ENCODE measurements at regions not wholly inside any gene's neighbourhood (a gene's known extent, or its start where the extent isn't known, plus 50 kb on each side); places are given as distances from the start of the nearest gene placed in this dataset.

DNA sequence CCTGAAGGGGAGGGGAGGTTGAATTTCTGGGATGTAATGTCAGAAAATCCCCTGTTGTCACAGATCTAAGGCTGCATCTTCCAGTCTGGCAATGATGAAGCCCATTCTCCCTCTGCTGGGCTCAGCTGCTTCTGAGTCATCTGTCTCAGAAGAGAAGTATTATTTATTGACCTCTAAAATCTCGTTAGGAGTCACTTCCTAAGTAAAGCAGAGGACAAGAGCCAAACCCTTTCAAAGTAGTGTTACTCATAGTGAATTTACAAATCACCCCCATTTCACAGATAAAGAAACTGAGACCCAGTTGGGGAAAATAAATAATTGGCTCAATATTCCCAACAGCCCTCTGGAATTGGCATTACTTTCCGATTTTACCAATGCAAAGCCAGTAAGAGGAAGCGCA is 167.3 kb upstream of the SKOR2 start:
- DNase-seq (no peak), ATAC-seq (ENCODE audit: insufficient read depth, low FRiP score) (no peak)
- Histone ChIP-seq H3K9ac (ENCODE audit: insufficient read depth in 1 of 2, low read length in 2 of 2) (no peak overlapping the region), H3K9me3 (ENCODE audit: control insufficient read depth in 4 of 4, insufficient read depth in 3 of 4, low read length in 3 of 4) (peaks cover 0 to 4% (median 0%) of the 10 kb centered on the region in 4 donors), H3K36me3 (ENCODE audit: control insufficient read depth in 4 of 4, insufficient read depth in 4 of 4, low read length in 4 of 4) (no peaks in the 10 kb centered on the region), H3K4me3 (no peak overlapping the region), H3K4me1 (ENCODE audit: control insufficient read depth in 5 of 5, insufficient read depth in 5 of 5, low read length in 5 of 5) (no peaks in the 10 kb centered on the region), H3K27ac (ENCODE audit: low read depth in 1 of 2, low read length in 1 of 2) (no peak overlapping the region), H3K27me3 (ENCODE audit: control insufficient read depth in 3 of 3, insufficient read depth in 3 of 3, low read length in 2 of 3) (peaks cover 0 to 21% (median 3%) of the 10 kb centered on the region in 3 donors)
- TF ChIP-seq, protein P1, sequence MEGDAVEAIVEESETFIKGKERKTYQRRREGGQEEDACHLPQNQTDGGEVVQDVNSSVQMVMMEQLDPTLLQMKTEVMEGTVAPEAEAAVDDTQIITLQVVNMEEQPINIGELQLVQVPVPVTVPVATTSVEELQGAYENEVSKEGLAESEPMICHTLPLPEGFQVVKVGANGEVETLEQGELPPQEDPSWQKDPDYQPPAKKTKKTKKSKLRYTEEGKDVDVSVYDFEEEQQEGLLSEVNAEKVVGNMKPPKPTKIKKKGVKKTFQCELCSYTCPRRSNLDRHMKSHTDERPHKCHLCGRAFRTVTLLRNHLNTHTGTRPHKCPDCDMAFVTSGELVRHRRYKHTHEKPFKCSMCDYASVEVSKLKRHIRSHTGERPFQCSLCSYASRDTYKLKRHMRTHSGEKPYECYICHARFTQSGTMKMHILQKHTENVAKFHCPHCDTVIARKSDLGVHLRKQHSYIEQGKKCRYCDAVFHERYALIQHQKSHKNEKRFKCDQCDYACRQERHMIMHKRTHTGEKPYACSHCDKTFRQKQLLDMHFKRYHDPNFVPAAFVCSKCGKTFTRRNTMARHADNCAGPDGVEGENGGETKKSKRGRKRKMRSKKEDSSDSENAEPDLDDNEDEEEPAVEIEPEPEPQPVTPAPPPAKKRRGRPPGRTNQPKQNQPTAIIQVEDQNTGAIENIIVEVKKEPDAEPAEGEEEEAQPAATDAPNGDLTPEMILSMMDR (IDR thresholded peaks at IDR 0.05; ENCODE audit: control extremely low read depth, extremely low read depth) = no peak
- WGBS, 2 donors = 57 to 58% methylated on average over 3 of the region's 3 CpGs

DNA sequence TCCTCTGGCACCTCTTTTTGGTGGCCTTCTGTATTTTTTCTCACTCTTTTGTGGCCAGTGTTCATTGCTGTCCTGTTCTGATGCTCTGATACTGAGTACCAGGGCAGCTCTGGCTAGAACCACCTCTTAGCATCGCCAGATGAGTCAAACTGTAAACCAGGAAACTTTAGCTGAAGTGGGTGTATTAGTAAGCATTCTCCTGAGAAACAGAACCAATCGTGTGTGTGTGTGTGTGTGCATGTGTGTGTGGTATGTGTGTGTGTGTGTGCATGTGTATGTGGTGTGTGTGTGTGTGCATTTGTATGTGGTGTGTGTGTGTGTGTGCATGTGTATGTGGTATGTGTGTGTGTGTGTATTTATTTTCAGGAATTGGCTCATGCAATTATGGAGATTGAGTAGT is 166.3 kb upstream of the SKOR2 start:
- no peaks in the 10 kb centered on the region for H3K4me1 ChIP-seq (ENCODE audit: control insufficient read depth in 5 of 5, insufficient read depth in 5 of 5, low read length in 5 of 5)
- peaks cover 0 to 21% (median 3%) of the 10 kb centered on the region in 3 donors for H3K27me3 ChIP-seq (ENCODE audit: control insufficient read depth in 3 of 3, insufficient read depth in 3 of 3, low read length in 2 of 3)
- 57% methylated on average over 2 of the region's 2 CpGs for WGBS, 2 donors
- H3K27ac ChIP-seq (ENCODE audit: low read depth in 1 of 2, low read length in 1 of 2) = no peak overlapping the region
- ATAC-seq (ENCODE audit: insufficient read depth, low FRiP score) = no peak
- no peaks in the 10 kb centered on the region for H3K36me3 ChIP-seq (ENCODE audit: control insufficient read depth in 4 of 4, insufficient read depth in 4 of 4, low read length in 4 of 4)
- H3K9me3 ChIP-seq (ENCODE audit: control insufficient read depth in 4 of 4, insufficient read depth in 3 of 4, low read length in 3 of 4) = peaks cover 0 to 4% (median 0%) of the 10 kb centered on the region in 4 donors
- TF ChIP-seq, protein P1 (IDR thresholded peaks at IDR 0.05; ENCODE audit: control extremely low read depth, extremely low read depth) = no peak
- no peak for DNase-seq
- H3K9ac ChIP-seq (ENCODE audit: insufficient read depth in 1 of 2, low read length in 2 of 2) = no peak overlapping the region
- no peak overlapping the region for H3K4me3 ChIP-seq

DNA sequence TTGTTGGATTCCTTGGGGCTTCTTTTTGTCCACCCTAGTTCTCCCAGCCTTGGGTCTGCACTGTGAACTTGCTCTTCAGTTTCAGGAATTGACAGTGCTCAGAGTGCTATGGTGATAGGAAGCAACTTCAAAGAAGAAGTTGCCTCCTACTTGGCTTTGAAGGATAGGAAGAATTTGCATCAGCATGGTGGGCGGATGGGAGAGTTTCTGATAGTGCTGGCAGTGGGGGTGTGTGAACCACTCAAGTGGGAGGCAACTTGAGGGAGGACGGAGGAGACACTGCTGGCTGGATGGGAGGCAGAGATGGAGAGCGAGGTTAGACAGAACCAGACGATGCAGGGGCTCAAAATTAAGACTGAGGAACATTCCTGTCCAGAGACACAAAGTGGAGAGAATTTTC is 164.4 kb upstream of the SKOR2 start:
- peaks cover 0 to 19% (median 3%) of the 10 kb centered on the region in 3 donors for H3K27me3 ChIP-seq (ENCODE audit: control insufficient read depth in 3 of 3, insufficient read depth in 3 of 3, low read length in 2 of 3)
- H3K9ac ChIP-seq (ENCODE audit: insufficient read depth in 1 of 2, low read length in 2 of 2) = no peak overlapping the region
- ATAC-seq (ENCODE audit: insufficient read depth, low FRiP score) = no peak
- DNase-seq = no peak
- no peak overlapping the region for H3K4me3 ChIP-seq
- no peak overlapping the region for H3K27ac ChIP-seq (ENCODE audit: low read depth in 1 of 2, low read length in 1 of 2)
- no peaks in the 10 kb centered on the region for H3K4me1 ChIP-seq (ENCODE audit: control insufficient read depth in 5 of 5, insufficient read depth in 5 of 5, low read length in 5 of 5)
- 52 to 64% methylated on average over 4 of the region's 4 CpGs for WGBS, 2 donors
- H3K9me3 ChIP-seq (ENCODE audit: control insufficient read depth in 4 of 4, insufficient read depth in 3 of 4, low read length in 3 of 4) = peaks cover 0 to 4% (median 0%) of the 10 kb centered on the region in 4 donors
- TF ChIP-seq, protein P1 (IDR thresholded peaks at IDR 0.05; ENCODE audit: control extremely low read depth, extremely low read depth) = no peak
- no peaks in the 10 kb centered on the region for H3K36me3 ChIP-seq (ENCODE audit: control insufficient read depth in 4 of 4, insufficient read depth in 4 of 4, low read length in 4 of 4)

DNA sequence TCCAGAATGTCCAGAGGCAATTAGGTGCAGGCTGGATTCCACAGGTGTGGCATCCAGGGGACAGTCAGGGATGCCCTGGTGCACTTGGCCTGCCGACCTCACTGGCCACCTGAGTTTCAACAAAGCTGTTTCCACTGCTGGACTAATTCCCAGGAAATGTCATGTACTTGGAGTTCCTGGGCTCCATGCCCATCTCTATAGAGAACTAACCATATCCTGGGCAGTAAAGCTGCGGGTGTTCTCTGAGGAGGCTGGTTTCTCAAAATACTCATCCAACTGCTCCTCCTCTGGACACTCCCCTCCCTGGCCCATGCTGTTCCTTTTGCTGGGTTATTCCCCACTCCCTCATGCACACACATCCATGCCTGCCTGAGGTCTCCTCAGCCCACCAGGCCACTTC is 161.9 kb upstream of the SKOR2 start:
- Histone ChIP-seq H3K4me1 (ENCODE audit: control insufficient read depth in 5 of 5, insufficient read depth in 5 of 5, low read length in 5 of 5) (no peaks in the 10 kb centered on the region), H3K27ac (ENCODE audit: low read depth in 1 of 2, low read length in 1 of 2) (no peak overlapping the region), H3K9ac (ENCODE audit: insufficient read depth in 1 of 2, low read length in 2 of 2) (no peak overlapping the region), H3K27me3 (ENCODE audit: control insufficient read depth in 3 of 3, insufficient read depth in 3 of 3, low read length in 2 of 3) (peaks cover 0 to 13% (median 3%) of the 10 kb centered on the region in 3 donors), H3K4me3 (no peak overlapping the region), H3K36me3 (ENCODE audit: control insufficient read depth in 4 of 4, insufficient read depth in 4 of 4, low read length in 4 of 4) (no peaks in the 10 kb centered on the region), H3K9me3 (ENCODE audit: control insufficient read depth in 4 of 4, insufficient read depth in 3 of 4, low read length in 3 of 4) (peaks cover 0 to 6% (median 0%) of the 10 kb centered on the region in 4 donors)
- DNase-seq (peak in 1 of 3 donors; percentile 15), ATAC-seq (ENCODE audit: insufficient read depth, low FRiP score) (no peak)
- TF ChIP-seq, protein P1 (IDR thresholded peaks at IDR 0.05; ENCODE audit: control extremely low read depth, extremely low read depth) = no peak
- 40 to 60% methylated on average over 2 of the region's 2 CpGs for WGBS, 2 donors

Measured in lung (tissue), 11 donors.